HG03103 (cell line): ENCODE measurements at regions not wholly inside any gene's neighbourhood (a gene's known extent, or its start where the extent isn't known, plus 50 kb on each side); places are given as distances from the start of the nearest gene placed in this dataset.
"Not testable (repeated sequence)": the region's sequence is repeated elsewhere in the genome, so short reads cannot be mapped to it uniquely, and the experiment has no call there.

Experiments
- ATAC-seq: cut with Tn5 transposase; IDR thresholded peaks from one replicate; pipeline ENCODE4 v1.9.1; 2021; ENCODE audit warnings: low read depth; ENCODE audit not compliant: unreplicated experiment

DNA sequence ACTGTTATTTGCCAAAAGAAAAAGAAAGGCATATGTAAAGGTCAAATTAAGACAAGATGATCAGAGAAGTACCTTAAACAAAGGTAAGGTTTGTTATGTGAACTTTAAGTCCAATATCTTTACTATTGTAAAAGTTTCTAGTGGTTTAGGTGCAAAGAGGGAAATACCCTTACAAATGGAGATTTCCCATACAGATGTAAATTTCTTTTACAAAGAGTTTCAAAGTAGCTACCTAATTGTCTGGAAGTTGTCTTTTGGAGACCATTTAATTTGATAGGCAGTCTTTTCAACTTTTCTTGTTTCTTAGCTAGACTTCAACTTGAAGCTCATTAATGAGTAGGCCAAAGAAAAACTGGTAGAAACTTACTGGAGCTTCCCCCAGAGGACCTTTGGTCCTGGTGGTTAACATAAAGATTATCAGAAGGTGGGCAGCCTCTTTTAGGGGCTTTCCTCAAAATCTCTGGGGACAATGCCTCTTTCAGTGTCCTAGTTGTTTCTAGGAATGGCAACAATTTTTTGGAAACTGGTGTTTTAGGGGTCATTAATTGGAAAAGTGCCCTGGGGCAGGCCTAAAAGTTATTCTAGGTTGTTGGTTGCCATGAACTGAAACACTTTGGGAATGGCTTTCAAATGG is 297.3 kb downstream of the GUCY2F start:
- ATAC-seq, result no peak

DNA sequence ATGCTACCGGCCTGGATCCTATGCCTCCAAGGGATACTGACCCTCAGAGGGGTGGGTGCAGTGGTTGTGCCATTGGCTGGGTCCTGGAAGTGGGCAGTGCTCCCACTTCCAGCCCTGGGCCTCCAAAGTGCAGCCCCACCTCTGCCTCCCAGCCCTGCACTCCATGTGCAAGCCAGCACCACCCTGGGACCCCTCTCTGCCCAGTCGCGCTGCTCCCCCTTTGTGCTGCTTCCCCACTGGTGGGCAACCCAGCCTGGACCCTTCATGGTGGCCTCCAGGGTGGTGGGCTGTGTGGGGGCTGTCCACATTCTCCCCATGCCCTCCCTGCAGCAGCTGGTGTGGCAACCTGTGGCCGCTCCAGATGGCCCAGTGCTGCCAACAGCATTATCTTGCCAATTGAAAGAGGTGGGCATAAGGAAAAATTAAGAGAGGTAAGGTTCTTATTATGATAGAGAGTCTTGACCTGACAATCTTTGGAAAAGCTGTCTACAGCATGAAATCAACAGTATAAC is 309.7 kb downstream of the GUCY2F start:
- no peak for ATAC-seq

DNA sequence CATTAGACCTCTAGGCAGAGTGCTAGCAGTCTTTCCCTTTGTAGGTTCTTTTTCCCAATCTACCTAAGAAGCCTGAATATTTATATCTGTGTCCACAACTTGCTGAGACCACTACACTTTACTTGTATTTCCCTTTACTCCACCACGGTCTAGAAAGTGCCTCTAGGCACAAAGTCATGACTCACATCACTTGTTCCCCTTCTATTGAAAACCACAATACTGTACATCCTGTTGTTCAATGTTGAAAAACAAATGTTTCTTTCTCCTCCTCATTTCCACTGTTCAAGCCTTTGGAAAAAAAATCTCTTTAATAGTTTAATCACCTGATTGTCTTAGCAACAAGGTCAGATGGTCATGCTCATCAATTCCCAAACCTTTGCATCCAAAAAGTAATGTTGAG is 326.7 kb downstream of the GUCY2F start:
- no peak for ATAC-seq

DNA sequence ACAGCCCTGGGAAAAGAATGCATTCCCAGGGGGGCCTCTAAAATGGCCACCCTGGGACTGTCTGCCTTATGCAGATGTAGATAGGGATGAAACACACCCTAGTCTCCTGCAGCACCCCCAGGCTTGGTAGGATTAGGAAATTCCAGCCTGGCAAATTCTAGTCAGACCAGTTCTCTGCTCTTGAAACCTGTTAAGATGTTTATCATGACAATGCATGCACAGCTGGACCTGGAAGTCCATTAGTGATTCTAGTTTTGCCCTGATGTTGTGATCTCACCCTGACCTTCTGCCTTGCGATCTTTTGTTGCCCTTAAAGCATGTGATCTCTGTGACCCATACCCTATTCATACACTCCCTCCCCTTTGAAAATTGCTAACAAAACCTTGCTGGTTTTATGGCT is 337.7 kb downstream of the GUCY2F start:
- ATAC-seq, result not testable (repeated sequence)

DNA sequence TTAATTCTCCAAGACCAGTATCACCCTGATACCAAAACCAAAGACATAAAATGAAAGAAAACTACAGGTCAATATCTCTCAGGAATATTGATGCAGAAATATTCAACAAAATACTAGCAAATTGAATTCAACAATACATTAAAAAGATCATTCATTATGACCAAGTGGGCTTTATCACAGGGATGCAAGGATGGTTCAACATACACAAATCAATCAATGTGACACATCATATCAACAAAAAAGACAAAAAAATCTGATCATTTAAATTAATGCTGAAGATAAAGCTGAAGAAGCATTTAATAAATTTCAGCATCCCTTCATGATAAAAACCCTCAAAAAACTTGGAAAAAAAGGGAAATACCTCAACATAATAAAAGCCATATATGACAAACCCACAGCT is 341.4 kb downstream of the GUCY2F start:
- no peak for ATAC-seq

DNA sequence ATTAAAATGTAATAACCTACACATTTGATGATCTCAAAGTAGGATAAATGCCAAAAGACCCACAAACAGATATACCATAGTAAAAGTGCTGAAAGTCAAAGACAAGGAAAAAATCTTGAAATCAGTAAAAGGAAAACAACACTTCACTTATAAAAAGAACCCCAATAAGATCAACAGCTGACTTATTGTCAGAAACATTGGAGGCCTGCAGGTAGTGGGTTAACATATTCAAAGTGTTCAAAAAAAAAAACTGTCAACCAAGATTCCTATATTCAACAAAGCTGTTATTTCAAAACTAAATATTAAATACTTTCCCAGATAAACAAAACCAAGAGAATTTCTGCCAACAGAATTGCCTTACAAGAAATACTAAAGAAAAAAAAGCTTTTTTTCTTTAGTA is 347.1 kb downstream of the GUCY2F start:
- no peak for ATAC-seq

DNA sequence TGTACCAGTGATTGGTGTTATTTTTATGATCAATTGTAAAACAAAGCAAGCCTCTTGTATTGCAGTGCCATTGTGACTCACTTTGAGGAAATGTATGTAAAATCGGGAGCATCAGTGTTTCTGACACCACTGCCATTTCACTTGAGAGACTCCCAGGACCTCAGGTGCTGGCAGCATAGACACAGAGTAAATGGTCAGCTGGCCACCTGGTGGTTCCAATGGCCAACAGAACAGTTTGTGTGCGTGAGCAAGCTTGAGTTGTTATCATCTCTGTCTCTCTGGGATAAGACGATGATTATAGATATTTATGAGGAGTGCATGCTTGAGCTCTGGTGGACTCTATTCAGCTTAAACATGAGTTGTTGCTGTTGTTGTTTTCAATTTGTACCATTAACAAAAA is 356.6 kb downstream of the GUCY2F start:
- no peak for ATAC-seq

DNA sequence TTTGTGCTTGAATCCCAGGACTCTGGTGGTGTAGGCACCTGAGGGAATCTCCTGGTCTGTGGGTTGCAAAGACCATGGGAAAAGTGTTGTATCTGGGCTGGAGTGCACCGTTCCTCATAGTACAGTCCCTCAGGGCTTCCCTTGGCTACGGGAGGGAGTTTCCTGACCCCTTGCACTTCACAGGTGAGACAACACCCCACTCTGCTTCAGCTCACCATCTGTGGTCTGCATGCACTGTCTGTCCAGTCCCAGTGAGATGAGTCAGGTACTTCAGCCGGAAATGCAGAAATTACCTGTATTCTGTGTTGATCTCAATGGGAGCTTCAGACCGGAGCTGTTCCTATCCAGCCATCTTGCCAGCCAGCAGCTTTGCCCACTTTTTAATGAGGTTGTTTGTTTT is 353.0 kb upstream of the IRS4 start:
- ATAC-seq, result no peak

DNA sequence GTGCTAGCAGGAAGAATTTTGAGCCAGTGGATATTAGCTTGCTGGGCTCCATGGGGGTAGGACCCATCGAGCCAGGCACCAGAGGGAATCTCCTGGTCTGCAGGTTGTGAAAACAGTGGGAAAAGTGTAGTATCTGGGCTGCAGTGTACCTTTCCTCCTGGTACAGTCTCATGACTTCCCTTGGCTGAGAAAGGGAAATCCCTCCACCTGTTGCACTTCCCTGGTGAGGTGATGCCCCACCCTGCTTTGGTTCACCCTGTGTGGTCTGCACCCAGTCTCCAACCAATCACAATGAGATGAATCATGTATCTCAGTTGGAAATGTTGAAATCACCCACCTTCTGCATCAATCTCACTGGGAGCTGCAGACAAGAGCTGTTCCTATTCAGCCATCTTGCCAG is 341.4 kb upstream of the IRS4 start:
- no peak for ATAC-seq

DNA sequence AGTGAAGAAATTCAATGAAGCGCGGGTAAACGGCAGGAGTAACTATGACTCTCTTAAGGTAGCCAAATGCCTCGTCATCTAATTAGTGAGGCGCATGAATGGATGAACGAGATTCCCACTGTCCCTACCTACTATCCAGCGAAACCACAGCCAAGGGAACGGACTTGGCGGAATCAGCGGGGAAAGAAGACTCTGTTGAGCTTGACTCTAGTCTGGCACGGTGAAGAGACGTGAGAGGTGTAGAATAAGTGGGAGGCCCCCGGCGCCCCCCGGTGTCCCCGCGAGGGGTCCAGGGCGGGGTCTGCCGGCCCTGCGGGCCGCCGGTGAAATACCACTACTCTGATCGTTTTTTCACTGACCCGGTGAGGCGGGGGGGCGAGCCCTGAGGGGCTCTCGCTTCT is 317.8 kb upstream of the IRS4 start:
- ATAC-seq, result not testable (repeated sequence)

DNA sequence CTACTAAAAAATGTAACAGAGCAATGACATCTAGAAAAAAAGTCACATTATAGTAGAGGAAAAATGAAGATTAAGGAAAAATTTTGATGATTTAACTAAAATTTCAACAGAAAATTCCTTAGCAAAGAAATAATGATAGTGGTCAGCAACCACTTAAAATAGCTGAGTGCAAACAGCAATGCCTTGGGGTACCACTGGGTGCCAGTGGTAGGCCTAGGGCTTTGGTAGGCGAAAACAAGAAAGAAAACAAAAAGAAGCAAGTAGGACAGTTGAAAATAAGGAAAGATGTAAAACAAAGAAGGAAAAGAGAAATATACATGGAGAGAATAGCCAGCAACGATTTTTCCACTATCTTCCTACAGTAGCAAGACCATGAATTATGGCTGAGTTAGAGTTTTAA is 313.5 kb upstream of the IRS4 start:
- ATAC-seq, result no peak

DNA sequence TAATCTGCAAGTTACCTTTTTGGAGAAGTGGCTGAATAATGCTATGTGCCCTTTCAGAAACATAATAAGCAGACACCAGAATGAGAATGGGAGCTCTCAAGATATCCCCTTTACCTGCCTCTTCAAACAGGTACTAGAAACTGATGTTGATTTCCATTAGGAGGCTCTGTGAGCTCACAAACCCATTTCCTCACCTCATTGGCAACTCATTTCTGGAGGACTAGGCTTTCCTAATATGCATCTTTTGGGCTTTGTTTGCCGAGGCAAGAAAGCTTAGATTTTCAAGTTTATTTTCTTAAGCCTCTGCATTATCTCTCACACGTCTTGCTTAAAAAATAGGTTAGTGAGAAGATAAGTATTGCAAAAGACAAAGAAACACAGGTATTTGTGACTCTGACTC is 313.1 kb upstream of the IRS4 start:
- ATAC-seq, result no peak

DNA sequence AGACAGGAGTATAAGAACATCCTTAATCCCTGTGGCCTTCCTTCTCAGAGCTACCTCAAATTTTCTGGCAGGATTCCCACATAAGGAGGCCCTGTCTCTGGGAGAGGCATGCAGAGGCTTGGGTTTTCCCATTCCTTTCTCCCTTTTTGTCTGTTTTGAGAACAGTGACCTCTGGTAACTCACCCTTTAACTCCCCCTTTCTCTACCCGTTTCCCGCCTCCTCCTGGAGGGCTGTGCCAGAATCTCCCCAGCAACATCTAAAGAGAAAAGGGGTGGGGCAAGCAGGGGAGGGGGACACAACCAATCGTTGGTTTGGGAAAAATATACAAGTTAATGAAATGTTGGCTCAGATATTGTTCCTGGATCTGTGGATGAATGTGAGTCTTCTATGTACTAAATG is 303.7 kb upstream of the IRS4 start:
- ATAC-seq, result no peak

DNA sequence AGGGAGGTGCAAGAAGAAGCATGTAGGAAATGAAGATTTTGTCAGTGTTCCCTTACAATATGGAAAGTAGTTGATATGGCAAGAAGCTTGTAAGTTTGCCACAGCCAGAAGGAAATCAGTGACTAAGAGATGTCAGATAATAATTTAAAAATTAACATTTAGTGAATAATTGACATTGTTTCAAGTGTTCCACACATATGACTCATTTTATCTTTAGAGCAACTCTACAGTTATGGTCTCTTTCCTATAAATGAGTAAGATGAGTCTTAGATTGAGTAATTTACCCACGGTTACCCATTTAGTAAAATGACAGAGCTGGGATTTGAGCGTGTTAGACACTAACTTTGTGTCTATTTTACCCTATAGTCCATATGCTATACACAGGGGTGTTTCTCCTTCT is 300.3 kb upstream of the IRS4 start:
- no peak for ATAC-seq

DNA sequence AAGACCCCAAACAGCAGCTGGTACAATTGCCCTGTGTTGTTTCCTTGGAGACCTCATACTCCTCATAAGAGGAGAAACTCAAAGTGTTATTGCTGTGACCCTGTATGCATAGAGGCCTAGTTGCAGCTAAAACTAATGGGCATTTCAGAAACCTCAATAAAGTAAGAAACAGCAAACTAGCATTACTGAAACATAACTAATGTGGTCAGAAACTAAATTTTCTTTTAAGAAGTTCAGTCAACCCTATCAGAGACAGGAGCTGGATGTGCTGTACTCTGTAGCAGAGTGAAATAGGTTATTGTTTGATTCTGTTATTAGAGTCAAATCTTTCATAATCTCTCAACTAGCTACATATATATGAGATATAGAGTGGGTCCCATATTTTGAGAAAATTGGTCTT is 257.5 kb upstream of the IRS4 start:
- no peak for ATAC-seq

DNA sequence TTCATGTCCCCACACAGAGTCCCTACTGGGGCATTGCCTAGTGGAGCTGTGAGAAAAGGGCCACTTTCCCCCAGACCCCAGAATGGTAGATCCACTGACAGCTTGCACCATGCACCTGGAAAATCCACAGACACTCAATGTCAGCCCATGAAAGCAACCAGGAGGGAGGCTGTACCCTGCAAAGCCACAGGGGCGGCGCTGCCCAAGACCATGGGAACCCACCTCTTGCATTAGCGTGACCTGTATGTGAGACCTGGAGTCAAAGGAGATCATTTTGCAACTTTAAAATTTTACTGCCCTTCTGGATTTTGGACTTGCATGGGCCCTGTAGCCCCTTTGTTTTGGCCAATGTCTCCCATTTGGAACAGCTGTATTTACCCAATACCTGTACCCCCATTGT is 236.5 kb upstream of the IRS4 start:
- not testable (repeated sequence) for ATAC-seq

DNA sequence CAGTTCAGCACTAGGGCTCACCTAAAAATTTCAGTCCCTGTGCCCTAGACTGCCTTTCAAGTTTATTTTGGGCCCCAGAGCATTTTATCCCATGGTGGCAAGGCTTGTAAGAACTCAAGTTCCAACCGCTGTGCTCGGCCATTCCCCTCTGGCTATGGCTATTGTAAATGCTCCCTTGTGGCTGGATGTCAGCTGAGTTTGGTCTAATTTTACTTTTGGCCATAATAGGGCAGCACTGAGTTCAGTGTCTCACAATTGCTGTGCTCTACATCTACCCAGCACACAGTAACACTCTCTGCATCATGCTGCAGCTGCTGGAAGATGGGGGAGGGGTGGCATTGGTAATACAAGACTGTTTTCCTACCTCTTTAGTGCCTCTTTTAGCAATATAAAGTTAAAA is 210.8 kb upstream of the IRS4 start:
- no peak for ATAC-seq

DNA sequence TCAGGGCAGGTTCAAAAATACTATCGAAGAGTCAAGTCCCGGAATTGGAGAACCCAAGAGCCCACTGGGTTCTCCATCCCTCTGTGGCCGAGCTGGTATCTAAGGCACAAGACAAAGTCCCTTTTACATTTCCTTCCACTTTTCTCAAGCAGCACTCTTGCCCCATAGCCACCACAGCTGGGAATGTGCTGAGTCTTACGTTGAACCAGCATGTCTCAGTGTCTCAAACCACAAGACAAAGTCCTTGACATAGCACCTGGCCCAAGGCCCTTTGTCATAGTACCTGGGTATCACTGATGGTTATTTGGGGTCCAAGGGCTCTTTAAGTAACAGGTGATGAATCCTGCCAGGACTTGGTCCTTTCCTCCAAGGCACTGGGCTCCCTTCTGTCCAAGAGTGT is 210.2 kb upstream of the IRS4 start:
- ATAC-seq, result no peak

DNA sequence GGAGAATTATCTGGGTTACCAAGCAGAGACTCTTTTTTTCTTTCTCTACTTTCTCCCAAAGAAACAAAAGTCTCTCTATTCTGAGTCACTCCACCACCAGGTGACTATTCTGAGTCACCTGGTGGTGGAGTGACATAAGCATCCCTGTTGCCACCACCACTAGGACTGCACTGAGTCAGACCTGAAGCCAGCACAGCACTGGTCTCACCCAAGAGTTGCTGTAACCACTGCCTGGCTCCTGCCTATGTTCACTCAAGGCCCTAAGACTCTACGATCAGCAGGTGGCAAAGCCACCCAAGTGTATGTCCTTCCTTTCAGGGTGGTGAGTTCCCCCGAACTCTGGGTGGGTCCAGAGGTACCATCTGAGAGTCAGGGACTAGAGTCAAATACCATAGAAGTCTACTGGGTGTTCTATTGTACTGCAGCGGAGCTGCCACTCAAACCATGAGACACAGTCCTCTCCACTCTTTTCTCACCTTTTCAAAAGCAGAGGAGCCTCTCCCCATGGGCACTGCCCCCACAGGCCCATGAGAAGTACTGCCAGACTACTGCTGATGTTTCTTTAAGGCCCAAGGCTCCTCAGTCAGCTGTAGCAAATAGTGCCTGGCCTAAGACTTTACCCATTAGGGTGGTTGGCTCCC is 209.6 kb upstream of the IRS4 start:
- no peak for ATAC-seq

DNA sequence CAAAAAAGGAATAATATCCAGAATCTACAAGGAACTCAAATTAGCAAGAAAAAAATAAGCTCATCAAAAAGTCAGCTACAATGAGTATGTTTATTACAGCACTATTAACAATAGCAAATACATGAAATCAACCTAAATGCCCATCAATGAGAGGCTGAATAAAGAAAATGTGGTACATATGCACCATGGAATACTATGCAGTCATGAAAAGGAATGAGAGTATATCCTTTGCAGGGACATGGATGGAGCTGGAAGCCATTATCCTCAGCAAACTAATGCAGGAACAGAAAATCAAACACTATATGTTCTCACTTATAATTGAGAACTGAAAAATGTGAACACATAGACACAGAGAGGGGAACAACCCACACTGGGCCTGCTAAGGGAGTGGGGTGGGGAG is 178.4 kb upstream of the IRS4 start:
- ATAC-seq, result no peak

DNA sequence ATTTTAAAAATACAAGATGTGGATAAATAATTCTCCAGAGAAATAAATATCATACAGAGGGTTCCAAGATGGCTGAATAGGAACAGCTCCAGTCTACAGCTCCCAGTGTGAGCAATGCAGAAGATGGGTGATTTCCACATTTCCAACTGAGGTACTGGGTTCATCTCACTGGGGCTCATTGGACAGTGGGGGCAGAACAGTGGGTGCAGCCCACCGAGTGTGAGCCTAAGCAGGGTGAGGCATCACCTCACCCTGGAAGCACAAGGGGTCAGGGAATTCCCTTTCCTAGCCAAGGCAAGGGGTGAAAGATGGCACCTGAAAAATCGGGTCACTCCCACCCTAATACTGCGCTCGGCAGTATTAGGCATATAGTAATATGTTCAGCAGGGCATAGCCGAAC is 167.5 kb upstream of the IRS4 start:
- ATAC-seq, result not testable (repeated sequence)

DNA sequence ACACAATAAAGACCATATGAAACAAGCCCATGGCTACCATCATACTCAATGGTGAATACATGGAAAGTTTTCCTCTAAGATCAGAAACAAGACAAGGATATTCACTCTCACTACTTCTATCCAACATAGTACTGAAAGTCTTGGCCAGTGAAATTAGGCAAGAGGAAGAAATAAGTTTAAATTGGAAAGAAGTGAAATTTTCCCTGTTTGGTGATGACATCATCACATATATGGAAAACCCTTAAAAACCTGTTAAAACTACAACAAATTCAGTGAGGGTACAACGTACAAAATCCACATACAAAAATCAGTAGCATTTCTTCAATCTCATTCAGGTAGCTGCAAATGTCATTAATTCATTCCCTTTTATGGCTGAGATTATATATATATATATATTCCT is 164.0 kb upstream of the IRS4 start:
- no peak for ATAC-seq

DNA sequence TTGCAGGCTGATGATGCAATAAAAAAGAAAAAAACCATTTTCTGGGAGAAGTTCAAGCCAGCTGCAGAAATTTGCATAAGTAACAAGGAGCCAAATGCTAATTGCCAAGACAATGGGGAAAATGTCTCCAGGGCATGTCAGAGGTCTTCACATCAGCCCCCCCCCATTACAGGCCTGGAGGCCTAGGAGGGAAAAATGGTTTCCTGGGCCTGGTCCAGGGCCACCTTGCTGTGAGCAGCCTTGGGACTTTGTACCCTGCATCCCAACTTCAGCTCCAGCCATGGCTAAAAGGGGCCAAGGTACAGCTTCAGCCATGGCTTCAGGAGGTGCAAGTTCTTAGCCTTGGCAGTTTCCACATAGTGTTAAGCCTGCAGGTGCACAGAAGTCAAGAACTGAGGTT is 160.0 kb upstream of the IRS4 start:
- ATAC-seq, result not testable (repeated sequence)
